Dermis microvascular lymphatic vessel endothelial cell (primary cell): ENCODE measurements at regions not wholly inside any gene's neighbourhood (a gene's known extent, or its start where the extent isn't known, plus 50 kb on each side); places are given as distances from the start of the nearest gene placed in this dataset.

ENCODE experiments used
- DNase-seq, 2 donors: peaks; one replicate each; pipeline versions ENCODE4 v3.0.0 to v3.0.0-alpha.2; 2010; ENCODE audit warnings: low read depth in 2 of 2

DNA sequence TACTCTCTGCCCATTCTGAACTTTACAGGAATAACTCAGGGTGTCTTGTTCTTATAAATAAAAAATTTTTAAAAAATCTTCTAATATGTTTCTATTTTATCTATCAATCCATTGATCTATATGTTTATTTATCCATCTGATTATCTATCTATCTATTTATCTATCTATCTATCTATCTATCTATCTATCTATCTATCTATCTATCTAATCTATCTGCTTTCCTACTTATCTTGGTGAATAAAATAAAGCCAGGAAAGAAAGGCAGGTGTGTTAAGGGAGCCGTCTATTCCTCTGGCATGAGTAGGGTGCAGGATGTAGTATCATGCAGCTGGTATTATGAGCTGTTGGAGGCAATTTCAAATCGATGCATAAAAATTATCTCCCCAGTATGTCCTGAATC lies 153.0 kb downstream of the FOXA2 start:
- DNase-seq = no peak

DNA sequence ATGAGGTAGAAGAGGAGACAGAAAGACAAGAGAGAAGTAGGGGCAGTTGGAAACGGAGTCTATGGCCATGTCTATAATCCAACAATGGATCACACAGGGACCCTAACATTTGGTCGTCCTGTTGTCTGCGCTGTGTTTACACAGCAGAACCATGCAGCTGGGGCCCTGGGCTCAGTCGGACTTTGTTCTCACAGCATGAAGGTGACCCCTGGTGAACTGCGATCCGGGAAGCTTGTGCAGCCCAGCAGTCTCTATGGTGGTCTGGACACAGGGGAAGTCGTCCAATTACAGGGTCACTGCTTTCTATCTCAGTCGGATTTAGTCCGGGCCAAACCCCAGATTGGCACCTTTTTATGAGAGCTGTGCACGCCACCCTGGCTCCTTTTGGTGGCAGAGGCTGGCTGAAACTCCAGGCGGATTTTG lies 153.6 kb downstream of the FOXA2 start:
- no peak for DNase-seq

- DNase-seq = no peak
These were observed 154.1 kb downstream of the FOXA2 start for GRCh38 chr20:22430154-22430745.

DNA sequence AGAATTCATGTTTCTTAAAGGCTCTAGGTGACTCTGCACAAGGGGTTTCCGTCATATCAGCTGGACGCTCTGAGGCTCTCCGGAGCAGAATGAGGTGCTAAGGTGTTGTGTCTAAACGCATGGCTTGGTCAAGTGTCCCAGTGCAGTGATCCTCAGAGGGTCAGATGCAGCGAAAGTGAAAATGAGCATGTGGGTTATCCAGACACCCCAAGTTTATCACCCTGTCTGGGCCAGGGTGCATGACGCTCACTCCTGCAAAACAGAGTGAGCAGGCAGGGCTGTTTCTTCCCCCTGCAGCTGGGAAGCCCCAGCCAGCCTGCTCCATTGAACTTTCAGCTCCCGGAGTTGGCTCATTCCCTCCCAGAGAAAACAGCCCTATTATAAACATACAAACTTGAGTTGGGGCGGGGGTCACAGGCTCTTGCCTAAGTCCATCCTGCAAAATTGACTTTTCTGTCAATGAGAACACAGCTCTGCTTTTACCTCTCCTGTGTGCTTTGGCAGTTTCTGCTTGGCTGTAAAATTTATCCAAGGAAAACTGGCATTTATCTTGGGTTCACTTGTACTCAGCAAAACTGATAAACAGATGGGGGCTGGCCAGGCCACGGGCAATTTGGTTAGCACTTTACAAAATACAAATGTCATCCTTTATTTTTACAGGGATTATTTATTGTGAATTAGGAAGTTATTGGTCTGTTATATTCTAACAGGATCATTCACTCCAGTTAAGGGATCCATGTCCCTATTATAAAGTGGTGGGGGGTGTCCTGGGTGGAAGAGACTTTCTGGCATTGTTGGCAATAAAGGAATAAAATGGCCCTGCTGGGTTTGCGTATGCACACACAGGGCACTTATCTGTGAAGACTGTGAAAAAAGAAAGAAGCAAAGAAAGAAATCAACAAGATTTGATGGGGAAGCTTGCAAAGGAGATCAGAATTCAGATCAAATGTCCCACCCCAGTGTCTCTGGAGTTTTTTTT lies 154.9 kb downstream of the FOXA2 start:
- no peak for DNase-seq

DNA sequence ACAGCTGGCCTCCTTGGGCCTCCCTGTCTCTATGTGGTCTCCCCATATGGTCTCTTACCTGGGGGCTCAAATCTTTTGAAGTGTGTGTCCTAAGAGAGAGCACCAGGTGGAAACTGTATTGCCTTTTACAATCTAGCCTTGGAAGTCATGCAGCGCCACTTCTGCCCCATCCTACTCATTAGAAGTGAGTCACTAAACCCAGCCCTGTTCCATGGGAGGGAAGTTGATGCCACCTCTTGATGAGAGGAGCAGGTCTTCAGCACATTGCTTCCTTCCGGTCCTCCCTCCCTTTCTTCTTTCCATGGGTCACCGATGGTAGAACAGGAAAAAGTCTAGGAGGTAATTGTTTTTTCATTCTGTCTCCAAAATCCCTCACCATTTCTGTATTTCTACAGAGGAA lies 156.3 kb downstream of the FOXA2 start:
- DNase-seq = no peak

GRCh38 chr20:22426772-22427171 lies 157.6 kb downstream of the FOXA2 start:
- DNase-seq = no peak

GRCh38 chr20:22425344-22426295 lies 158.8 kb downstream of the FOXA2 start:
- no peak for DNase-seq

DNA sequence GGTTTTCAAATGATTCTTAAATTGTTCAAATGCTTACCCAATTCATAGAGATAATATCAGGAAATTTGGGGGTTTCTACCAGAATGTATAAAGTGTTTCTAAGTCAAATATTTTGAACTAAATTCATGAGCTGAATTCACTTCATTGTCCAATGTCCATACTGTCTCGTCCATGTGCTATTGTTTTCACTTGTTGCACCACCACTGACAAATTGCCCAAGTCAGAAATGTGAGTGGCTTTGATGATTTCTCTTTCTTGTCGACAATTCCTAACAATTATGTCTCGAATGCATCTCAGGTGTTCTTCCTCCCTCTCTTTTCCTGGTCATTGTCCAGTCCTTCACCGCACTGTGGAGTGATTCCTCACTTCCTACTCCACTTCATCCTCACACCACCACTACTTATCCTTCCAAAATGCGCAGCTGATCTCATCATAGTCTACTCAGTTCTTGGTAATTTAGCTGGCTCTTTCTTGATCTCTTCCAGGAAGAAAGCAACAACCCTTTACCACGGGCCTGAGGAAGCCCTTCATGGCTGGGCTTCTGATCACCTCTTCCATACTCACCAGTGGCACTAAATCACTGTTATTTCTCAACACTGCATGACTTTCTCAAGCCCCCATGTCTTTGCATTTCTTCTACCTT lies 161.1 kb downstream of the FOXA2 start:
- DNase-seq = no peak

DNA sequence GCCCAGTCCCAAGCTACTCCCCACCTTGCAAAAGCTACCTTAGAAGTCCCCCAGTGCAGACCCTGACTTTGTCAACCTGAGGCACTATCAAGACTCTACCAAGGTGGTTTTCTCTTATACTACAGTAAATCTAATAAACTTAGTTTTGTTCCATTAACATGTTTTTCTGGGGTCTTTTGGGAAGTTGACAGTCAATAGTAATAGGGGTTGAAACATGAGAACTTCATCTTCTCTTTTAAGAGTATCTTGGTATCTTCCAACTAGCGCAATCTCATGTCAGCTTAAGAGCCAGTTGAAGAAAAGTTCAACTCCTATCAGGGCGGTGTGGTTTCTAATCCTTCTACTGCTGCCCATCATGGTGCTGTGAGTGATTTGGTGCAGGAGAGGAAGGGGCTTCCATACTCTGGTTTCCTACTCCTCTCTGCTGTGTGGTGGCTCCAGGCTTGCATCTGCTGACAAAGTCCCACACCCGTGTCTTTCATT lies 164.2 kb downstream of the FOXA2 start:
- DNase-seq = no peak

DNA sequence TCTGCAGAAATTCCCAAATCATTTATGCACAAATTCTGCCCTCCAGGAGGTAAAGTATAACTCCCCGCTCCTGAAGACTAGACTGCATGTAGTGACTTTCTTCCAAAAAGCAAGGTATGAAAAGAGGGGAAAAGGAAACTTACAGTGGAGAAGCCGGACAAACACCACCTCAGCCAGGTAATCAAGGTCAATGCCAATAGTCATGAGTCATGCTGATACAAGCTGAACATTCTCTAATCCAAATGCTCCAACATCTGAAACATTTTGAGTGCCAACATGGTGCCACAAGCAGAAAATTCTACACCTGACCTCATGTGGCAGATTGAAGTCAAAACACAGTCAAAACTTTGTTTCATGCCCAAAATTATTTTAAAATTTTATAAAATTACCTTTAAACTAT lies 165.6 kb downstream of the FOXA2 start:
- DNase-seq = no peak

- DNase-seq = no peak
These were observed 170.0 kb downstream of the FOXA2 start for GRCh38 chr20:22414305-22414742.

GRCh38 chr20:22412977-22413868 lies 171.1 kb downstream of the FOXA2 start:
- no peak for DNase-seq

DNA sequence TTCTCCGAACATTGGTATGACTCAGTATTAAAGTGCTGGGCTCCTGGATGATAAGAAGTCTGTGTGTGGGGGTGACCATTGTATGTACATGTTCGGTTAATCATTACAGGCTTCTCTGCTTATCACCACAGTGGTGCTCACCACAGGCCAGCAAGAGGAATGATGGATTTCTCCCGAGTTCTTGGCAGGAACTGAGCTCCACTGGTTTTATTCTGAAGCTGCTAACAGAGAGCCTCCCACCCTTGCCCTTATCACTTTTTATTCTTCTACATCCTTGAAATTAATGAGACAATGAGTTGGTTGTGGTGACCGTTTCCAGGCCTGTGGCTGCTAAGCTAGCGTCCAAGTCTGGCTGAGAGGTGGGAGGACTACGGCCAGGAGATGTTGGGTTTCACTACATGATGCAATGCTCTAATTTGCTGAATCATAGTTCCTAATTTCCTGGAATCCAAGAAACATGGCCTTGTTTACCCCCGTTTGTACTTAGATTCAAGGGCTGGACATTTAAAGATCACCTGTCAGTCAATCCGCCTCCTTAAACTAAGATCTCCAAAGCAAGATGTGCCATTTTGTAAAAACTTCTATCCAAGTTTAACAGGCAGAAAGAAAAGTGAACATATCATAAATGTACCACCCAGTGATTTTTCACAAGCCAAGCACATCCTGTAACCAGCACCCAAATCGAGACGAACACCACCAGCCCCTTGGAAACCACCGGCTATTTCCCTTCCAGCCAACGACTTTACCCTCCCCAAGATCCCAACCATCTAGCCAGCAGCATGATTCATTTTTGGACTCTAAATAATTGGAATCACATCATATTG lies 172.5 kb downstream of the FOXA2 start:
- no peak for DNase-seq

- DNase-seq = no peak
These were observed 173.1 kb downstream of the FOXA2 start for GRCh38 chr20:22411286-22411626.

DNA sequence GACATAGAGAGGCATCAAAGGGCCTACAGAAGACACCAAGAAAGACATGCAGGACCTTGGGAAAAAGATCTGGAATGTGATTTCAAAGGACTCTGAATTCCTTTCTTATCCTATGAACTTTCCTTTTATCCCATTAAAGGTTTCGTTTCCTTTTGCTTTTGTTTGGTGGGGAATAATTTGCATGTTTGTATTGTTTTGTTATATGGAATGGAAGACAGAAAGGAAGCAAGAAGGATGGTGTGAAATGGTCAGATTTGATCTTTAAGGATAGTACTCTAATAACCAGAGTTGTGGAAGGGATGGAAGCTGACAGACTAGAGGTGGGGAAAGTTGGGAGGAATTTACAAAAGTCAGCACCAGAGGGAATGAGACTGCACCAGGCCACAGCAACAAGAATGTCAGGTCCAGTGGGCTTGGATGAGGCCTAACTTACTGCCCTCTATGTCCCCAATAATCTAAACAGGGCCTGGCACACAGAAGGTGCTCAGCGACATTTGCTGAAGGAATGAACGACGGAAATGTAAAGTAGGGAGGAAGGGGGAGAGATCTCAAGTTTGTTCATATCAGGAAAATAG lies 173.7 kb downstream of the FOXA2 start:
- no peak for DNase-seq

GRCh38 chr20:22408521-22409402 lies 175.6 kb downstream of the FOXA2 start:
- no peak for DNase-seq

DNA sequence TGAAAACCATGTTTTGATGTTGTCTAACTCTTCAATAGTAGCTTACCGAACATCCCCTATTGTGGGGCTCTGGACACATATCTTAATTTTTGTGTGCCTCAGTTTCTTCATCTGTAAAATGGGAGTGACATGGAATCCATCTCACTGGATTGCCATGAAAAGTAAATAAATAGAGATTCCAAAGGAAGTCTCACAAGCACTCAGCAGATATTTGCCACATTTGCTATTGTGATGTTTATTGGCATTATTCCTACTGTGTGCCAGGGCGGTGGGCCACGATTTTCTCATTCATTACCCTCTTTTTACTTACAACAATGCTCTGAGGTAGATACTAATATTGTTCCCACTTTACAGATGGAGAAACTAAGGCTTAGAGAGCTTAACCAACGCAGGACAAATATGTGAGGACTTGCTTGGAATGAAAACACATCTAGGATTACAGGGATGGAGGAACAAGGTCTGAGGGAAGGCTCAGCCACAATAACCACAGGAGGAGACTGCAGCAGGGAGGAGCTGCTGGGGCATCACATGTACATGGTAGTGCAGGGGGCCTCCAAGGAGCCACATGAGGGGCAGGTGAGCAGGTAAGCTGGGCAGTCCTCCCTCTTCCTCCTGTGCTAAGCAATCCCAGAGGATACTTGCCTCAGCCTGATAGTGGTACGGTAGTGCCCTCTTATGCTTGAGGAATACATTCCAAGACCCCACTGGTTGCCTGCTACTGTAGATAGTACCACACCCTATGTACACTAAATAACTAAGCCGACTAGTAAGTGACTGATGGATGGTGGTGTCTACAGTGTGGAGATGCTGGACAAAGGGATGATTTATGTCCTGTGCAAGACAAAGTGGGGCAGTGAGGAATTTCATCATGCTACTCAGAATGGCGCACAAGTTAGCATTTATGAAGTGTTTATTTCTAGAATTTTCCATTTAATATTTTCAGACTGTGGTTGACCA lies 176.9 kb downstream of the FOXA2 start:
- DNase-seq = no peak
